OCI-LY7 (cell line): ENCODE measurements at regions not wholly inside any gene's neighbourhood (a gene's known extent, or its start where the extent isn't known, plus 50 kb on each side); places are given as distances from the start of the nearest gene placed in this dataset.

Source experiments
- BruUV-seq: library from RNA; stranded (reverse); fragments of 400-500 nt; replicated peaks from 2 replicates; lab custom pipeline; 2021; lab: Mats Ljungman, UMichigan
- CTCF ChIA-PET: fragments of 300-600 bp; sonication (Branson Sonifier 250); formaldehyde crosslinking; loops from one replicate; lab custom pipeline; 2022; ENCODE audit warnings: antibody characterized with exemption; ENCODE audit not compliant: unreplicated experiment; lab: Charles Lee
- POLR2A ChIA-PET: fragments of 300-600 bp; sonication (Branson Sonifier 250); formaldehyde crosslinking; loops from one replicate; lab custom pipeline; 2022; ENCODE audit warnings: antibody characterized with exemption; lab: Charles Lee
- DNase-seq: peaks from one replicate; pipeline ENCODE4 v3.0.0-alpha.2; 2015; ENCODE audit warnings: low spot score
- H2AFZ ChIP-seq: fragments of 200-600 bp; sonication (generic), shearing (Covaris generic); 2 replicates; pipeline ENCODE4 v1.6.1; 2014; ENCODE audit warnings: mild to moderate bottlenecking, antibody characterized with exemption, low read length, moderate library complexity
- H3K27ac ChIP-seq: fragments of 200-600 bp; sonication (generic); 2 replicates; pipeline ENCODE4 v1.5.1; 2014; ENCODE audit warnings: mixed run types, low read depth, mild to moderate bottlenecking, moderate library complexity, low read length, inconsistent platforms; ENCODE audit not compliant: poor library complexity, severe bottlenecking
- H3K36me3 ChIP-seq: fragments of 200-600 bp; sonication (generic); 2 replicates; pipeline ENCODE4 v1.6.1; 2014; ENCODE audit warnings: mild to moderate bottlenecking, antibody characterized with exemption, low read length, moderate library complexity, mixed read lengths; ENCODE audit not compliant: insufficient read depth
- H3K4me1 ChIP-seq: fragments of 200-600 bp; sonication (generic); 2 replicates; pipeline ENCODE4 v1.5.1; 2014; ENCODE audit warnings: mild to moderate bottlenecking, low read length; ENCODE audit not compliant: insufficient read depth, poor library complexity, severe bottlenecking
- H3K4me2 ChIP-seq: fragments of 200-600 bp; sonication (generic); 2 replicates; pipeline ENCODE4 v1.6.1; 2014; ENCODE audit warnings: mild to moderate bottlenecking, low read length
- H3K4me3 ChIP-seq: fragments of 200-600 bp; sonication (generic); 2 replicates; pipeline ENCODE4 v1.5.1; 2014; ENCODE audit warnings: mild to moderate bottlenecking, low read depth, low read length; ENCODE audit not compliant: poor library complexity, severe bottlenecking
- H3K79me2 ChIP-seq: fragments of 200-600 bp; sonication (generic); 2 replicates; pipeline ENCODE4 v1.6.1; 2016; ENCODE audit warnings: low read depth, mild to moderate bottlenecking, low read length, moderate library complexity, mixed read lengths; ENCODE audit not compliant: insufficient read depth
- H3K9me2 ChIP-seq: fragments of 200-600 bp; sonication (generic); 2 replicates; pipeline ENCODE4 v1.6.1; 2016; ENCODE audit warnings: mild to moderate bottlenecking, low read length, mixed read lengths; ENCODE audit not compliant: insufficient read depth
- H3K9me3 ChIP-seq: fragments of 200-600 bp; sonication (generic); 2 replicates; pipeline ENCODE4 v1.6.1; 2014; ENCODE audit warnings: mild to moderate bottlenecking, mixed run types, low read length, mixed read lengths
- H4K20me1 ChIP-seq: fragments of 200-600 bp; sonication (generic); 2 replicates; pipeline ENCODE4 v1.6.1; 2014; ENCODE audit warnings: mild to moderate bottlenecking, antibody characterized with exemption, low read length, moderate library complexity, mixed read lengths; ENCODE audit not compliant: insufficient read depth
- EZH2phosphoT487 ChIP-seq: fragments of 200-600 bp; sonication (generic); IDR thresholded peaks from 2 replicates; pipeline ENCODE4 v1.6.1; 2018; ENCODE audit warnings: low read depth, borderline replicate concordance, mild to moderate bottlenecking, mixed run types, antibody characterized with exemption, low read length, moderate library complexity, mixed read lengths
- intact Hi-C: fragments of 100-400 bp; cut with micrococcal nuclease; formaldehyde crosslinking; loops from one replicate; pipeline ENCODE4 v1.10.0; 2022; ENCODE audit not compliant: unreplicated experiment
- TF ChIP-seq, protein P1 (sequence below): fragments of 200-600 bp; sonication (generic); conservative IDR thresholded peaks from 2 replicates; pipeline ENCODE4 v1.5.1; 2014; ENCODE audit warnings: mild to moderate bottlenecking, antibody characterized with exemption, low read length, moderate library complexity, mixed read lengths

DNA sequence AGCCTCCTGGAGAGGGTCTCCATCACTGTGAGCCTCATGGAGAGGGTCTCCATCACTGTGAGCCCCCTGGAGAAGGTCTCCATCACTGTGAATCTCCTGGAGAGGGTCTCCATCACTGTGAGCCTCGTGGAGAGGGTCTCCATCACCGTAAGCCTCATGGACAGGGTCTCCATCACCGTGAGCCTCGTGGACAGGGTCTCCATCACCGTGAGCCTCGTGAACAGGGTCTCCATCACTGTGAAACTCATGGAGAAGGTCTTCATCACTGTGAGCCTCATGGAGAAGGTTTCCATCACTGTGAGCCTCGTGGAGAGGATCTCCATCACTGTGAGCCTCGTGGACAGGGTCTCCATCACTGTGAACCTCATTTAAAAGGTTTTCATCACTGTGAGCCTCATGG lies 140.0 kb downstream of the ERMARD start:
- no peak for DNase-seq
- CTCF ChIA-PET = no interaction called here
- BruUV-seq = no TSS peak

DNA sequence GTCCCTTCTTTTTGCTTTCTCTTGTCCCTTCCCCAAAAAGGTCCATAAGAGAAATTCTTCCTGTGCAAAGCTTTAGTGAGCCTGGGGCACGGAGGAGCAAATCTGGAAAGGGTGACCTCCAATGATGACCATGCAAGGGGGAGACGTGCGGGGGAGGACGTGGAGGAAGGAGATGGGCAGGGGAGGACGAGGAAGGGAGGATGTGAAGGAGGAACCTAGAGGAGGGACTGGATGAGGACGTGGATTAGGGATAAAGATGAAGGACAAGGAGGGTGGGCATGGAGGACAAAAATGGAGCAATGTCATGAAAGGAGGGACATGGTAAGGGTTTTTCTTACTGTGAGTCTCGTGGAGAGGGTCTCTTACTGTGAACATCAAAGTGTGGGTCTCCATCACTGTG lies 139.5 kb downstream of the ERMARD start:
- Histone ChIP-seq H2AFZ (no peak overlapping the region), H3K36me3 (no peaks in the 10 kb centered on the region), H3K27ac (no peak overlapping the region), H3K9me3 (no peaks in the 10 kb centered on the region), H3K4me2 (no peak overlapping the region), H4K20me1 (no peaks in the 10 kb centered on the region), H3K4me1 (no peaks in the 10 kb centered on the region), H3K79me2 (no peaks in the 10 kb centered on the region), H3K4me3 (no peak overlapping the region), H3K9me2 (no peaks in the 10 kb centered on the region)
- intact Hi-C loops = no loop called here
- CTCF ChIA-PET = no interaction called here
- no peak for TF ChIP-seq EZH2phosphoT487
- TF ChIP-seq, protein P1, sequence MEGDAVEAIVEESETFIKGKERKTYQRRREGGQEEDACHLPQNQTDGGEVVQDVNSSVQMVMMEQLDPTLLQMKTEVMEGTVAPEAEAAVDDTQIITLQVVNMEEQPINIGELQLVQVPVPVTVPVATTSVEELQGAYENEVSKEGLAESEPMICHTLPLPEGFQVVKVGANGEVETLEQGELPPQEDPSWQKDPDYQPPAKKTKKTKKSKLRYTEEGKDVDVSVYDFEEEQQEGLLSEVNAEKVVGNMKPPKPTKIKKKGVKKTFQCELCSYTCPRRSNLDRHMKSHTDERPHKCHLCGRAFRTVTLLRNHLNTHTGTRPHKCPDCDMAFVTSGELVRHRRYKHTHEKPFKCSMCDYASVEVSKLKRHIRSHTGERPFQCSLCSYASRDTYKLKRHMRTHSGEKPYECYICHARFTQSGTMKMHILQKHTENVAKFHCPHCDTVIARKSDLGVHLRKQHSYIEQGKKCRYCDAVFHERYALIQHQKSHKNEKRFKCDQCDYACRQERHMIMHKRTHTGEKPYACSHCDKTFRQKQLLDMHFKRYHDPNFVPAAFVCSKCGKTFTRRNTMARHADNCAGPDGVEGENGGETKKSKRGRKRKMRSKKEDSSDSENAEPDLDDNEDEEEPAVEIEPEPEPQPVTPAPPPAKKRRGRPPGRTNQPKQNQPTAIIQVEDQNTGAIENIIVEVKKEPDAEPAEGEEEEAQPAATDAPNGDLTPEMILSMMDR = no peak
- POLR2A ChIA-PET = no interaction called here
- no peak for DNase-seq
- no TSS peak for BruUV-seq

More for the DNA sequence above, 140.0 kb downstream of the ERMARD start:
- Histone ChIP-seq H3K36me3 (no peaks in the 10 kb centered on the region), H3K4me2 (no peak overlapping the region), H4K20me1 (no peaks in the 10 kb centered on the region), H3K9me3 (no peaks in the 10 kb centered on the region), H3K27ac (no peak overlapping the region), H3K9me2 (no peaks in the 10 kb centered on the region), H3K4me1 (no peaks in the 10 kb centered on the region), H3K79me2 (no peaks in the 10 kb centered on the region), H2AFZ (no peak overlapping the region), H3K4me3 (no peak overlapping the region)
- TF ChIP-seq EZH2phosphoT487 = no peak
- TF ChIP-seq, protein P1 = no peak
- intact Hi-C loops = no loop called here
- POLR2A ChIA-PET = no interaction called here

DNA sequence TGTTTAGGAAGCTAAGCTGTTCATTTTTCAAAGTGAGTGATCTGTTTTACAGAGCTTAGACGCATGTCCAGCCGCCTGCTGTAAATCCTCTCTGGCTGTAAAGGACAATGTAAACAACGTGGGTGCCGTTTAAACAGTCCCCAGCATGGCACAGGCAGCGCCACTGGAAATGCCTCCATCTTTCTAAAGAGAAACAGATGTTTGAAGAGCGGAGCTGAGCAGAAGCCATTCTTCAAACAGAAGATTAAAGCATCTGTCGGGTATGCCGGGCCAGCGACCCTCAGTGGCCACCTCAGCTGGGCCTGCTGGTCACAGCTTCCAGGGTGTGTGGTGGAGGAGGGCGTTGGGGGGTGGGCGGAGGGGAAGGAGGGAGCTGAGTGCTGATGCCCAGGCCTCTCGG lies 138.6 kb downstream of the ERMARD start:
- CTCF ChIA-PET = no interaction called here
- Histone ChIP-seq H3K4me3 (no peak overlapping the region), H3K27ac (no peak overlapping the region), H3K4me1 (no peaks in the 10 kb centered on the region), H3K36me3 (no peaks in the 10 kb centered on the region), H3K4me2 (no peak overlapping the region), H3K79me2 (no peaks in the 10 kb centered on the region), H4K20me1 (no peaks in the 10 kb centered on the region), H3K9me2 (no peaks in the 10 kb centered on the region), H2AFZ (no peak overlapping the region), H3K9me3 (no peaks in the 10 kb centered on the region)
- DNase-seq = no peak
- no TSS peak for BruUV-seq
- TF ChIP-seq, protein P1 = no peak
- TF ChIP-seq EZH2phosphoT487 = no peak
- POLR2A ChIA-PET = interaction anchor here (0.7 kb wide), 1 partner anchor 51 kb away, joined by 3 read pairs; no protein-coding TSS in a partner anchor
- intact Hi-C loops = no loop called here
